ENCODE measurements at regions not wholly inside any gene's neighbourhood (a gene's known extent, or its start where the extent isn't known, plus 50 kb on each side); places are given as distances from the start of the nearest gene placed in this dataset.

DNA sequence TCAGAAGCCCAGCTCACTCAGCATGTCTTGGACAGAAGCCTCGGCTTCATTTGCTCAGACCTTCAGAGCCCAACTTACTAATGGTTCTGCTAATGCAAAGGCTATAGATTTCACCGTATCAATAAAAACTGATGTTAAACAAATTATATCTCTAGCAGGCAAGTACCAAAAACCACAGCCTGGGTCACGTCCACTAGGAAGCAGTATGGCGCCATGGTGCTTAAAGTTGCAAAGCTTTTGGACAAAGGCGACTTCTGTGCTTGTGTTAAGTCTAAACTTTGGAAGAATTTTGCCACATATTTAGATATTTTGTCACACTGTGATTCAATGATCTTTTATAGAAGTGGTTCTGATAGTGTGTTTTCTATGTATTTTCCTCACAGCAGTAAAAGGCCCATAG, 276.8 kb upstream of the PARD3B start:
- no peaks in the 10 kb centered on the region for H3K36me3 ChIP-seq
- H3K9me3 ChIP-seq, result peaks cover 0 to 7% (median 0%) of the 10 kb centered on the region in 4 donors
- TF ChIP-seq POLR2A (IDR thresholded peaks at IDR 0.05), result no peak
- TF ChIP-seq, protein P1, sequence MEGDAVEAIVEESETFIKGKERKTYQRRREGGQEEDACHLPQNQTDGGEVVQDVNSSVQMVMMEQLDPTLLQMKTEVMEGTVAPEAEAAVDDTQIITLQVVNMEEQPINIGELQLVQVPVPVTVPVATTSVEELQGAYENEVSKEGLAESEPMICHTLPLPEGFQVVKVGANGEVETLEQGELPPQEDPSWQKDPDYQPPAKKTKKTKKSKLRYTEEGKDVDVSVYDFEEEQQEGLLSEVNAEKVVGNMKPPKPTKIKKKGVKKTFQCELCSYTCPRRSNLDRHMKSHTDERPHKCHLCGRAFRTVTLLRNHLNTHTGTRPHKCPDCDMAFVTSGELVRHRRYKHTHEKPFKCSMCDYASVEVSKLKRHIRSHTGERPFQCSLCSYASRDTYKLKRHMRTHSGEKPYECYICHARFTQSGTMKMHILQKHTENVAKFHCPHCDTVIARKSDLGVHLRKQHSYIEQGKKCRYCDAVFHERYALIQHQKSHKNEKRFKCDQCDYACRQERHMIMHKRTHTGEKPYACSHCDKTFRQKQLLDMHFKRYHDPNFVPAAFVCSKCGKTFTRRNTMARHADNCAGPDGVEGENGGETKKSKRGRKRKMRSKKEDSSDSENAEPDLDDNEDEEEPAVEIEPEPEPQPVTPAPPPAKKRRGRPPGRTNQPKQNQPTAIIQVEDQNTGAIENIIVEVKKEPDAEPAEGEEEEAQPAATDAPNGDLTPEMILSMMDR (IDR thresholded peaks at IDR 0.05), result no peak
- no peak for TF ChIP-seq EP300 (IDR thresholded peaks at IDR 0.05)
- H3K4me1 ChIP-seq, result peaks cover 0 to 32% (median under 1%) of the 10 kb centered on the region in 4 donors
- H3K27me3 ChIP-seq, result no peaks in the 10 kb centered on the region
- 47 to 61% methylated on average over 5 of the region's 5 CpGs for WGBS, 2 donors
- no peak for DNase-seq (ENCODE audit: low spot score in 2 of 2)
- H3K27ac ChIP-seq, result peak overlapping the region in 1 of 4 donors; percentile 11
- H3K4me3 ChIP-seq, result no peak overlapping the region

DNA sequence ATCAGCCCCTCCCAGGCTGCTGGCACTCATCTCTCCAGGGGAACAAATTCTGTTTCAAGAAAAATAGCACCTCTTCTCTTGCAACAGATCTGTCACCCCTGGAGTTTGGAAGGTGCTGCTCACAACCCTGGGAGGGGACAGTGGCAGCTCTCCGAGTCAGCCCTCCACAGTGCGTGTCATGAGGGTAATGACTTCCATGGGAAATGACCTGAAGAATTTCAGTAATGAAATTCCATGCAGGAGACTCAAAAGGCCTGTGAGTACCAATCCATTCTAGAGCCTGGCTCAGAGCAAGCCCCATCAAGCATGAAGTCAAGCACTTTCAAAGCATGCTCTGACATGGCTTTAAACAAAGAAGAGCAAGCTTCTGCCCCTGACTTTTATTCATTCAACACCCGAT, 276.3 kb upstream of the PARD3B start:
- H3K36me3 ChIP-seq, result no peaks in the 10 kb centered on the region
- H3K27me3 ChIP-seq, result no peaks in the 10 kb centered on the region
- no peak for DNase-seq (ENCODE audit: low spot score in 2 of 2)
- H3K4me1 ChIP-seq, result peaks cover 0 to 37% (median 2%) of the 10 kb centered on the region in 4 donors
- WGBS, 2 donors, result 71 to 78% methylated on average over 3 of the region's 3 CpGs
- peaks cover 0 to 7% (median 0%) of the 10 kb centered on the region in 4 donors for H3K9me3 ChIP-seq
- peak overlapping the region in 1 of 4 donors; percentile 11 for H3K27ac ChIP-seq
- H3K4me3 ChIP-seq, result no peak overlapping the region
- no peak for TF ChIP-seq POLR2A (IDR thresholded peaks at IDR 0.05)
- no peak for TF ChIP-seq EP300 (IDR thresholded peaks at IDR 0.05)
- TF ChIP-seq, protein P1 (IDR thresholded peaks at IDR 0.05), result no peak

DNA sequence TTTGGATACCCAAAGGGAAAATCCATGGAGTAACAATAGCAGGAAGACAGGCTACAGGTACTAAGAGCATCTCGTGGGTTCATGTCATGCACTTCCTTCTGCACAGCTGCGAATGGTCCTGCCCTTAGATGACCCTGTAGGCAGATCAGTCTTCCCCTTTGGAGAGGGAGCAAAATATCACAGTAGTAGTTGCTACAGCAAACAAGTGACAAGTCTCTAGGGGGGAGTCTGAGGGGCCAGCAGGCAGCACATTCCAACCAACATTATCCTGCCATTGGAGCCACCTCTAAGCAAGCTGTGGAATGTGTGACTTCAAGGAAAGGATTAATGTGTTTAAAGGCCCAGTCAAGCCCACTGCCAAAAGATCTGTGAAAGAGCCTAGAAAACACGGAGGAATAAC, 273.2 kb upstream of the PARD3B start:
- H3K27me3 ChIP-seq, result no peaks in the 10 kb centered on the region
- TF ChIP-seq POLR2A (IDR thresholded peaks at IDR 0.05), result no peak
- TF ChIP-seq, protein P1 (IDR thresholded peaks at IDR 0.05), result no peak
- no peak for TF ChIP-seq EP300 (IDR thresholded peaks at IDR 0.05)
- no peak overlapping the region for H3K4me3 ChIP-seq
- DNase-seq (ENCODE audit: low spot score in 2 of 2), result no peak
- no peaks in the 10 kb centered on the region for H3K36me3 ChIP-seq
- peaks cover 0 to 46% (median 2%) of the 10 kb centered on the region in 4 donors for H3K4me1 ChIP-seq
- H3K27ac ChIP-seq, result no peak overlapping the region
- WGBS, 2 donors, result 74 to 76% methylated on average over 3 of the region's 3 CpGs
- peaks cover 0 to 7% (median 0%) of the 10 kb centered on the region in 4 donors for H3K9me3 ChIP-seq

DNA sequence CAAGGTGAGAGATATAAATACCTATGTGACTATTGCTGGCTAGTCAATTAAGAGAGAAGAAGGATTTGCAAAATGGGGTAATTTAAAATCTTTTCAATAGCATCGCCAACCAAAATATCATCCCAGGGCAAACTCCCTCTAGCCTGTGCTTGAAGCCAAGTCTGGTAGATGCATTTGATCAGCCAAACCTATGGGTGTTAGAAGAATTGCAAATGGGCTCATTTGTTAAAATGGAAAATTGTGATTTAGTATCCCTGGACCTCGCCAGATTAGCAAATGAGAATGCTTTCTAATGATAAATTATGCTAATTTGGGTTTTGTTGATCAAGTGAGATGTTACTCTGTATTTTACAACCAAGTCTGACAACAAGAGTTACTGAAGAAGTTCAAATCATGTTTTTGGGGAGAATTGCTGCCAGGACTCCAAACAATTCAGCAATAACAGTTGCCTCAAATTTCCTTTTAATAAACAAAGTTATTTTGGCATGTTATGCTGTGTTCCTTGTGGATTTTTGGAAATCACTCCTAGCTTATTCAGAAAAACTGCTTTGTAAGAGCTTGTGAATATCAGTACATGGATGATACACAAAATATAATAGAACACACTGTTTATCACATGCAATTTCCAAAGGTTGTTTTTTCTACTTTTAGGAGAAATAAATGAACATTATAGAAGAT, 272.5 kb upstream of the PARD3B start:
- TF ChIP-seq, protein P1 (IDR thresholded peaks at IDR 0.05), result no peak
- TF ChIP-seq POLR2A (IDR thresholded peaks at IDR 0.05), result no peak
- TF ChIP-seq EP300 (IDR thresholded peaks at IDR 0.05), result no peak
- WGBS, 2 donors, result 67 to 84% methylated on average over 2 of the region's 2 CpGs
- H3K36me3 ChIP-seq, result no peaks in the 10 kb centered on the region

DNA sequence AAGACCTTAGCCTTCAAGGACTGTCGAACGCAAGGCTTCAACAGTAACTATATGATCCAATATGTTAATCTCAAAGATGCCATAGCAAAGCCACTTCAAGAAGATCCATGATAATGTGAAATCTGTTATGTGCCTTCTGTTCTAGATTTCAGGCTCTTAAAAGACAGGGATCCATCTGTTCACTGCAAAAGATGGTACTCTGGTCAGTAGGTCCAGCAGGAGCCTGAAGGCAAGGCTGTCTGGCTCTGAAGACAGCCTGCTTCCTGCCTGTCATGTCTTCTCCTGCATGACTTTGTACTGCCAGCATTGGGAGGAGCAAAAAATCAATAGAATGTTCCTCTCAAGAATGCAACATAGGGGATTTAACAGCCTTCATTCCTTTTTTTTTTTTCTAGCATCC, 270.8 kb upstream of the PARD3B start:
- H3K4me1 ChIP-seq, result peaks cover 0 to 40% (median 2%) of the 10 kb centered on the region in 4 donors
- WGBS, 2 donors, result 98 to 100% methylated on average over 2 of the region's 2 CpGs
- H3K27ac ChIP-seq, result no peak overlapping the region
- H3K4me3 ChIP-seq, result no peak overlapping the region
- H3K36me3 ChIP-seq, result no peaks in the 10 kb centered on the region
- TF ChIP-seq POLR2A (IDR thresholded peaks at IDR 0.05) (no peak), EP300 (IDR thresholded peaks at IDR 0.05) (no peak)
- TF ChIP-seq, protein P1 (IDR thresholded peaks at IDR 0.05), result no peak
- no peak for DNase-seq (ENCODE audit: low spot score in 2 of 2)
- H3K9me3 ChIP-seq, result peaks cover 0 to 7% (median 0%) of the 10 kb centered on the region in 4 donors
- no peaks in the 10 kb centered on the region for H3K27me3 ChIP-seq

More for the DNA sequence above, 272.5 kb upstream of the PARD3B start:
- Histone ChIP-seq H3K27me3 (no peaks in the 10 kb centered on the region), H3K9me3 (peaks cover 0 to 7% (median 0%) of the 10 kb centered on the region in 4 donors), H3K27ac (no peak overlapping the region), H3K4me1 (peaks cover 0 to 46% (median 2%) of the 10 kb centered on the region in 4 donors), H3K4me3 (no peak overlapping the region)
- no peak for DNase-seq (ENCODE audit: low spot score in 2 of 2)
